22Rv1 (cell line): ENCODE measurements at regions not wholly inside any gene's neighbourhood (a gene's known extent, or its start where the extent isn't known, plus 50 kb on each side); places are given as distances from the start of the nearest gene placed in this dataset.

Source experiments
- CTCF ChIP-seq: fragments of 450-650 bp; IDR thresholded peaks from 2 replicates; pipeline ENCODE4 v1.5.1; 2017; ENCODE audit warnings: mild to moderate bottlenecking
- ZFX ChIP-seq: fragments of 450-650 bp; IDR thresholded peaks from 2 replicates; pipeline ENCODE4 v1.6.1; 2017; ENCODE audit warnings: antibody characterized with exemption, borderline replicate concordance

GRCh38 chr20:48100483-48100882, 315.2 kb upstream of the SULF2 start:
- TF ChIP-seq CTCF (no peak), ZFX (no peak)
